K562 (cell line): ENCODE measurements at regions not wholly inside any gene's neighbourhood (a gene's known extent, or its start where the extent isn't known, plus 50 kb on each side); places are given as distances from the start of the nearest gene placed in this dataset.

Source experiments
- ATAC-seq: fragments of 200-7000 bp; cut with Tn5 transposase; 3 replicates; pipeline ENCODE4 v1.9.1; 2020; ENCODE audit warnings: moderate library complexity
- BruUV-seq: library from RNA; stranded (reverse); fragments of 400-500 nt; replicated peaks from 2 replicates; lab custom pipeline; 2021; lab: Mats Ljungman, UMichigan
- CTCF ChIA-PET: fragments of 300-600 bp; formaldehyde crosslinking; extraction: SDS; loops from one replicate; lab custom pipeline; 2021; ENCODE audit warnings: low intra/inter-chr PET ratio; lab: Yijun Ruan, JAX
- POLR2A ChIA-PET: fragments of 300-600, 350-650 bp; sonication (Branson Sonifier 250); formaldehyde crosslinking; extraction: SDS; loops from one replicate; lab custom pipeline; 2021; ENCODE audit warnings: antibody characterized with exemption, inconsistent platforms; lab: Yijun Ruan, JAX
- DNase-seq, 4 experiments: peaks; one replicate each; pipeline versions ENCODE4 v3.0.0 to v3.0.0-alpha.2; 2011 to 2018; ENCODE audit warnings: low spot score in 3 of 4, mixed read lengths in 3 of 4; ENCODE audit errors: extremely low read depth in 1 of 4
- FAIRE-seq: peaks from 2 replicates; lab custom pipeline; 2011; peaks lifted over from hg19 to GRCh38; lab: Jason Lieb, UNC
- H2AFZ ChIP-seq: 2 replicates; pipeline ENCODE4 v1.6.0; 2011; ENCODE audit warnings: low read depth, low read length, control low read depth, inconsistent platforms
- H3K27ac ChIP-seq: fragments of 200-600 bp; 3 replicates; pipeline ENCODE4 v1.8.0; 2011; ENCODE audit warnings: low read depth, mild to moderate bottlenecking, control low read depth, inconsistent platforms, low read length, moderate library complexity, mixed read lengths; ENCODE audit errors: extremely low read depth
- H3K27me3 ChIP-seq, 2 experiments: fragments of 300-600 bp in 1 of 2; 2 replicates in 1 of 2; 3 replicates in 1 of 2; pipeline versions ENCODE4 v1.6.0 to v1.8.0; 2011; ENCODE audit warnings: inconsistent platforms in 2 of 2, low read length in 2 of 2, mild to moderate bottlenecking in 1 of 2, mixed read lengths in 1 of 2, moderate library complexity in 1 of 2; ENCODE audit not compliant: control insufficient read depth in 2 of 2, insufficient read depth in 2 of 2
- H3K36me3 ChIP-seq: fragments of 300-600 bp; 3 replicates; pipeline ENCODE4 v1.8.0; 2011; ENCODE audit warnings: mild to moderate bottlenecking, low read length, inconsistent platforms; ENCODE audit not compliant: control insufficient read depth, insufficient read depth
- H3K4me1 ChIP-seq, 2 experiments: fragments of 200-600 bp in 1 of 2; replicated peaks in 1 of 2; 2 replicates in 1 of 2; 3 replicates in 1 of 2; pipeline versions ENCODE4 v1.5.1 to v1.8.0; 2011; ENCODE audit warnings: inconsistent platforms in 2 of 2, low read length in 2 of 2, mild to moderate bottlenecking in 1 of 2, mixed read lengths in 1 of 2, moderate library complexity in 1 of 2; ENCODE audit not compliant: control insufficient read depth in 2 of 2, insufficient read depth in 2 of 2
- H3K4me2 ChIP-seq: 2 replicates; pipeline ENCODE4 v1.6.1; 2011; ENCODE audit warnings: low read length, control low read depth, inconsistent platforms, mixed read lengths; ENCODE audit not compliant: insufficient read depth
- H3K4me3 ChIP-seq: fragments of 200-600 bp; sonication (generic), shearing (Covaris generic); 2 replicates; pipeline ENCODE4 v1.5.1; 2016; ENCODE audit warnings: control low read depth, inconsistent platforms
- H3K79me2 ChIP-seq: fragments of 200-600 bp; 3 replicates; pipeline ENCODE4 v1.8.0; 2011; ENCODE audit warnings: low read length, inconsistent platforms; ENCODE audit not compliant: control insufficient read depth, insufficient read depth
- H3K9ac ChIP-seq, 2 experiments: 2 replicates each; pipeline versions ENCODE4 v1.6.0 to v1.6.1; 2011; ENCODE audit warnings: low read depth in 2 of 2, low read length in 2 of 2, control low read depth in 1 of 2, inconsistent platforms in 1 of 2, mild to moderate bottlenecking in 1 of 2, mixed read lengths in 1 of 2; ENCODE audit not compliant: insufficient read depth in 1 of 2
- H3K9me1 ChIP-seq: one replicate; pipeline ENCODE4 v1.6.0; 2011; ENCODE audit warnings: inconsistent platforms, mild to moderate bottlenecking, low read length, moderate library complexity; ENCODE audit not compliant: control insufficient read depth, insufficient read depth
- H3K9me3 ChIP-seq: replicated peaks from 2 replicates; pipeline ENCODE4 v1.5.1; 2011; ENCODE audit warnings: low read depth, low read length, inconsistent platforms; ENCODE audit not compliant: control insufficient read depth, insufficient read depth
- H4K20me1 ChIP-seq: replicated peaks from 2 replicates; pipeline ENCODE4 v1.6.1; 2011; ENCODE audit warnings: low read length, inconsistent platforms, mixed read lengths; ENCODE audit not compliant: control insufficient read depth, insufficient read depth
- CBFA2T3 ChIP-seq: fragments of 450-650 bp; IDR thresholded peaks from 2 replicates; pipeline ENCODE4 v1.6.1; 2017
- CBX2 ChIP-seq: fragments of 200-600 bp; sonication (generic); IDR thresholded peaks from one replicate; pipeline ENCODE4 v1.6.1; 2012; ENCODE audit warnings: mild to moderate bottlenecking, low read length, inconsistent platforms; ENCODE audit not compliant: insufficient read depth, poor library complexity, severe bottlenecking
- TSC22D4 ChIP-seq: fragments of 450-650 bp; IDR thresholded peaks from 2 replicates; pipeline ENCODE4 v1.6.1; 2016; ENCODE audit warnings: missing genetic modification characterization, missing biosample characterization, control low read depth
- XRCC3 ChIP-seq: fragments of 450-650 bp; IDR thresholded peaks from 2 replicates; pipeline ENCODE4 v1.6.1; 2017; ENCODE audit warnings: mild to moderate bottlenecking, moderate library complexity
- WGBS: fragments of 100-300 bp; shearing (Covaris generic); methylation state at CpG from one replicate; pipeline ENCODE4 v1.1.6; 2016; ENCODE audit warnings: low coverage, mixed read lengths; ENCODE audit not compliant: insufficient coverage; ENCODE audit errors: missing lambda C conversion rate; 5-methylcytosine and 5-hydroxymethylcytosine counted together
- in situ Hi-C: fragments of 300-500 bp; cut with MboI; formaldehyde crosslinking; loops from 4 replicates; pipeline ENCODE4 v1.15.0; 2018; ENCODE audit warnings: inconsistent platforms, mixed read lengths
- intact Hi-C: fragments of 100-400 bp; cut with micrococcal nuclease; formaldehyde crosslinking; loops from 2 replicates; pipeline ENCODE4 v1.14.2; 2022

GRCh38 chr5:163619951-163620350 lies 114.5 kb downstream of the MAT2B start:
- DNase-seq (no peak), FAIRE-seq (no peak), ATAC-seq (no peak)
- Histone ChIP-seq H4K20me1 (no peaks in the 10 kb centered on the region), H3K4me2 (no peak overlapping the region), H3K4me1 (no peaks in the 10 kb centered on the region), H3K36me3 (no peaks in the 10 kb centered on the region), H3K79me2 (no peaks in the 10 kb centered on the region), H3K9me3 (no peaks in the 10 kb centered on the region), H3K9me1 (no peaks in the 10 kb centered on the region), H3K27ac (no peak overlapping the region), H3K4me3 (no peak overlapping the region), H3K9ac (no peak overlapping the region), H2AFZ (no peak overlapping the region), H3K27me3 (no peaks in the 10 kb centered on the region)
- no TSS peak for BruUV-seq
- ChIA-PET CTCF (no interaction called here), POLR2A (no interaction called here)
- in situ Hi-C loops: no loop called here
- no peak for TF ChIP-seq CBX2
- no peak for TF ChIP-seq CBFA2T3
- intact Hi-C loops: no loop called here
- 1% methylated on average over 5 of the region's 5 CpGs for WGBS

GRCh38 chr5:163622799-163623198 lies 117.4 kb downstream of the MAT2B start:
- in situ Hi-C loops (no loop called here), intact Hi-C loops (no loop called here)
- 0% methylated on average over 2 of the region's 2 CpGs for WGBS
- H3K9ac ChIP-seq: no peak overlapping the region
- H3K36me3 ChIP-seq: no peaks in the 10 kb centered on the region
- H3K79me2 ChIP-seq: no peaks in the 10 kb centered on the region
- H3K27me3 ChIP-seq: no peaks in the 10 kb centered on the region
- H3K9me3 ChIP-seq: no peaks in the 10 kb centered on the region
- H3K9me1 ChIP-seq: no peaks in the 10 kb centered on the region
- H4K20me1 ChIP-seq: no peaks in the 10 kb centered on the region
- no TSS peak for BruUV-seq
- no peak overlapping the region for H3K27ac ChIP-seq
- H2AFZ ChIP-seq: no peak overlapping the region
- ATAC-seq: no peak
- no peak overlapping the region for H3K4me3 ChIP-seq
- no peak overlapping the region for H3K4me2 ChIP-seq
- CTCF ChIA-PET: no interaction called here
- H3K4me1 ChIP-seq: no peaks in the 10 kb centered on the region
- POLR2A ChIA-PET: no interaction called here
- TF ChIP-seq TSC22D4 (tag) (no peak), XRCC3 (no peak)
- TF ChIP-seq, all 486 proteins: peak for 0
- FAIRE-seq (no peak), DNase-seq (no peak)
